GM10248 (cell line): ENCODE measurements at regions not wholly inside any gene's neighbourhood (a gene's known extent, or its start where the extent isn't known, plus 50 kb on each side); places are given as distances from the start of the nearest gene placed in this dataset.

Experiments
- CTCF ChIA-PET: fragments of 300-600 bp; sonication (Branson Sonifier 250); formaldehyde crosslinking; extraction: SDS; loops from one replicate; lab custom pipeline; 2021; ENCODE audit warnings: antibody characterized with exemption; lab: Yijun Ruan, JAX
- POLR2A ChIA-PET: fragments of 350-650 bp; sonication (Branson Sonifier 250); formaldehyde crosslinking; extraction: SDS; loops from one replicate; lab custom pipeline; 2020; ENCODE audit warnings: antibody characterized with exemption; lab: Yijun Ruan, JAX
- DNase-seq: peaks from one replicate; pipeline ENCODE4 v3.0.0; 2012; ENCODE audit errors: extremely low spot score
- TF ChIP-seq, protein P1 (sequence below): IDR thresholded peaks from 2 replicates; pipeline ENCODE4 v1.5.1; 2012; ENCODE audit warnings: mild to moderate bottlenecking, low read depth; ENCODE audit errors: extremely low read depth, missing control alignments, control extremely low read depth

DNA sequence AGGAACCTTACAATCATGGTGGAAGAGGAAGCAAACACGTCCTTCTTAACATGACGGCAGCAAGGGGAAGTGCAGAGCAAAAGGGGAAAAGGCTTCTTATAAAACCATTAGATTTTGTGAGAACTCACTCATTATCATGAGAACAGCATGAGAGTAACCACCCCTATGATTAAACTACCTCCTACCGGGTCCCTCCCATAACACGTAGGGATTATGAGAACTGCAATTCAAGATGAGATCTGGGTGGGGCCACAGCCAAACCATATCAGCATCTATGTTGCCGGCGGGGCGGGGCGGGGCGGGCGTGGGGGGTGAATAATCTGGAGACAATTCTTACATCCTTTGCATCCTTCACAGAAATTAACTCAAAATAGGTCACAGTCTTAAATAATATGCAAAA is 58.8 kb upstream of the GFPT2 start:
- CTCF ChIA-PET: no interaction called here
- TF ChIP-seq, protein P1, sequence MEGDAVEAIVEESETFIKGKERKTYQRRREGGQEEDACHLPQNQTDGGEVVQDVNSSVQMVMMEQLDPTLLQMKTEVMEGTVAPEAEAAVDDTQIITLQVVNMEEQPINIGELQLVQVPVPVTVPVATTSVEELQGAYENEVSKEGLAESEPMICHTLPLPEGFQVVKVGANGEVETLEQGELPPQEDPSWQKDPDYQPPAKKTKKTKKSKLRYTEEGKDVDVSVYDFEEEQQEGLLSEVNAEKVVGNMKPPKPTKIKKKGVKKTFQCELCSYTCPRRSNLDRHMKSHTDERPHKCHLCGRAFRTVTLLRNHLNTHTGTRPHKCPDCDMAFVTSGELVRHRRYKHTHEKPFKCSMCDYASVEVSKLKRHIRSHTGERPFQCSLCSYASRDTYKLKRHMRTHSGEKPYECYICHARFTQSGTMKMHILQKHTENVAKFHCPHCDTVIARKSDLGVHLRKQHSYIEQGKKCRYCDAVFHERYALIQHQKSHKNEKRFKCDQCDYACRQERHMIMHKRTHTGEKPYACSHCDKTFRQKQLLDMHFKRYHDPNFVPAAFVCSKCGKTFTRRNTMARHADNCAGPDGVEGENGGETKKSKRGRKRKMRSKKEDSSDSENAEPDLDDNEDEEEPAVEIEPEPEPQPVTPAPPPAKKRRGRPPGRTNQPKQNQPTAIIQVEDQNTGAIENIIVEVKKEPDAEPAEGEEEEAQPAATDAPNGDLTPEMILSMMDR: no peak
- DNase-seq: no peak
- POLR2A ChIA-PET: no interaction called here

DNA sequence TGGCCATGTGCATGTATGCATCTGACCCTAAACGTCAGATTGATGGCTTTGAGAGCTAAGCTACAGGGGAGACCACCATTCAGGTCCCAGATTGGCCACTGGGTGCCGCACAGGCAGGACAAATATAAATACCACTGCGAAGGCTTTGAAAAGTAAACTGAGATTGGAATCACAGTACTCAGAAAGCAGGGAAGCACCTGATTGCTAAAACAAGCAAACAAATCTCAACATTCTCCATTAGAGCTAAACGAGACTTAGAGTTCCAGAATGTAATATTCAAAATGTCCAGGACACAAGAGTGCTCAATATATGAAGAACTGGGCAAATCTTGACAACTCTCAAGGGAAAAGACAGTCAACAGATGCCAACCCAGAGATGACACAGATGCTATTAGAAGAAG is 61.0 kb upstream of the GFPT2 start:
- no peak for DNase-seq
- ChIA-PET CTCF (interaction anchor here (1.1 kb wide), 1 partner anchor 57 kb away, joined by 3 read pairs; no protein-coding TSS in a partner anchor), POLR2A (no interaction called here)
- TF ChIP-seq, protein P1: no peak

DNA sequence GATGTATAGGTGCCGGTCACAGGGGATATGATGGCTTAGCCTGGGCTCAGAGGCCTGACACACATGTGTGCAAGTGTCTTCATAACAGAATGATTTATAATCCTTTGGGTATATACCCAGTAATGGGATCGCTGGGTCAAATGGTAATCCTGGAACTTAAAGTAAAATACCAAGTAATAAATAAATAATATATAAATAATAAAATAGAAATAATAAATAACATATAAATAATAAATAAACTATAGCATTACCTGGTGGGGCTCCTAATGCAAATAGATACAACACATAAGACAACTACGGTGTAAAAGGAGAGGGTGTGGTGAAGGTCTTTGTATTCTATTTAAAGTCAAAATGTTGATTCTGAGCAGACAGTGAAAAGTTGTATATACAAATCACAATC is 68.5 kb upstream of the GFPT2 start:
- ChIA-PET CTCF (interaction anchor here (1.3 kb wide), 1 partner anchor 23 kb away, joined by 3 read pairs; no protein-coding TSS in a partner anchor), POLR2A (no interaction called here)
- TF ChIP-seq, protein P1: no peak
- no peak for DNase-seq

DNA sequence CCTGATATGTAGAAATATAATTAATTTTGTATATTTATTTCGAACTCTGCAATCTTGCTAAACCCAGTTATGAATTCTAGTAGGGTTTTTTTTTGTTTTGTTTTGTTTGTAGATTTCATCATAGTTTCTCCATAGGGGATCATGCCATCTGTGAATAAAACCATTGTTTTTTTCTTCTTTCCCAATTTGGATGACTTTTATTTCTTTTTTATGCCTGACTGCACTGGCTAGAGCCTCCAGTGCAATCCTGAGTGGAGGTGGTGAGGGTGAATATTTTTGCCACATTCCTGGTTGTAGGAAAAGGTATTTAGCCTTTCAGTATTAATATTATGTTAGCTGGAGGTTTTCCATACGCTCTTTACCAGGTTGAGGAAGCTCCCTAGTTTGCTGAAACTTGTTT is 70.0 kb upstream of the GFPT2 start:
- ChIA-PET POLR2A (interaction anchor here (0.6 kb wide), 1 partner anchor 65 kb away, joined by 3 read pairs; no protein-coding TSS in a partner anchor), CTCF (interaction anchor here (1.2 to 1.3 kb wide), 2 partner anchors 21 to 30 kb away, joined by 3 read pairs; no protein-coding TSS in a partner anchor)
- TF ChIP-seq, protein P1: no peak
- DNase-seq: no peak

DNA sequence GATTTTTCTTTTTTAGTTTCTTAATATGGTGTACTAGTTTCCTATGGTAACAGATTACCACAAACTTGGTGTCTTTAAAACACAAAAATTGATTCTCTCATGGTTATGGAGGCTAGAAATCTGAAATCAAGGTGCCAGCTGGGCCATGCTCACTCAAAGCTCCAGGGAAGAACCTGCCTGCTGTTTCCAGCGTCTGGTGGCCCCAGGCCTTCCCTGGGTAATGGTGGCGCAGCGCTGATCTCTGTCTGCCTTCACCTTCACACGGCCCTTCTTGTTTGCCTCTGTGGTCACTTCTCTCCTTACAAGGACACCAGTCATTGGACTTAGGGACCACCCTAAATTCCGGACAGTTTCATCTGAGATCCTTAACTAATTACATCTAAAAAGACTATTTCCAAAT is 70.5 kb upstream of the GFPT2 start:
- TF ChIP-seq, protein P1: no peak
- POLR2A ChIA-PET: interaction anchor here (0.6 kb wide), 1 partner anchor 66 kb away, joined by 3 read pairs; no protein-coding TSS in a partner anchor
- DNase-seq: no peak
- CTCF ChIA-PET: interaction anchor here (1.2 kb wide), 1 partner anchor 30 kb away, joined by 3 read pairs; no protein-coding TSS in a partner anchor

DNA sequence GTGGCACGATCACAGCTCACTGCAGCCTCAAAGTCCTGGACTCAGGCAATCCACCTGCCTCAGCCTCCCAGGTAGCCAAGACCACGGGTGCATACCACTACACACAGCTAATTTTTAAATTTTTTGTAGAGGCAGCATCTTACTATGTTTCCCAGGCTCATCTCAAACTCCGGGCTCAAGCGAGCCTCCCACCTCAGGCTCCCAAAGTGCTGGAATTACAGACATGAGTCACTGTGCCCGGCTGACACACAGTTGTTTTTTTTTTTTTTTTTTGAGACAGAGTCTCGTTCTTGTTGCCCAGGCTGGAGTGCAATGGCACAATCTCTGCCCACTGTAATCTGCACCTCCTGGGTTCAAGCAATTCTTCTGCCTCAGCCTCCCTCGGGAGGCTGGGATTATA is 70.1 kb upstream of the CNOT6 start:
- no peak for DNase-seq
- CTCF ChIA-PET: interaction anchor here (1.2 kb wide), 1 partner anchor 29 kb away, joined by 3 read pairs; no protein-coding TSS in a partner anchor
- TF ChIP-seq, protein P1: no peak
- POLR2A ChIA-PET: no interaction called here
